HG03064 (cell line): ENCODE measurements at regions not wholly inside any gene's neighbourhood (a gene's known extent, or its start where the extent isn't known, plus 50 kb on each side); places are given as distances from the start of the nearest gene placed in this dataset.
"Not testable (repeated sequence)": the region's sequence is repeated elsewhere in the genome, so short reads cannot be mapped to it uniquely, and the experiment has no call there.

ENCODE experiments used
- ATAC-seq: cut with Tn5 transposase; IDR thresholded peaks from one replicate; pipeline ENCODE4 v1.9.1; 2021; ENCODE audit warnings: low read depth; ENCODE audit not compliant: unreplicated experiment

- no peak for ATAC-seq
These were observed 73.8 kb downstream of the C9orf50 start for GRCh38 chr9:129547063-129547462.

- ATAC-seq = not testable (repeated sequence)
These were observed 75.0 kb downstream of the C9orf50 start for GRCh38 chr9:129545876-129546275.

GRCh38 chr9:129544761-129545160 lies 76.1 kb downstream of the C9orf50 start:
- ATAC-seq = no peak

GRCh38 chr9:129542741-129543140 lies 78.2 kb downstream of the C9orf50 start:
- no peak for ATAC-seq

GRCh38 chr9:129541270-129541669 lies 79.6 kb downstream of the C9orf50 start:
- no peak for ATAC-seq

- no peak for ATAC-seq
These were observed 81.5 kb downstream of the C9orf50 start for GRCh38 chr9:129539446-129539845.

- ATAC-seq = not testable (repeated sequence)
These were observed 89.0 kb downstream of the C9orf50 start for GRCh38 chr9:129531860-129532402.

- not testable (repeated sequence) for ATAC-seq
These were observed 92.9 kb downstream of the C9orf50 start for GRCh38 chr9:129527955-129528354.

GRCh38 chr9:129525656-129526196 lies 95.2 kb downstream of the C9orf50 start:
- no peak for ATAC-seq

GRCh38 chr9:129524582-129525270 lies 96.2 kb downstream of the C9orf50 start:
- no peak for ATAC-seq

GRCh38 chr9:129523943-129524581 lies 96.8 kb downstream of the C9orf50 start:
- ATAC-seq = no peak

GRCh38 chr9:129522351-129522750 lies 98.5 kb downstream of the C9orf50 start:
- ATAC-seq = no peak

- ATAC-seq = no peak
These were observed 100.8 kb downstream of the C9orf50 start for GRCh38 chr9:129520082-129520481.

- ATAC-seq = no peak
These were observed 102.8 kb downstream of the C9orf50 start for GRCh38 chr9:129518074-129518473.

- ATAC-seq = no peak
These were observed 103.9 kb downstream of the C9orf50 start for GRCh38 chr9:129517006-129517405.

GRCh38 chr9:129514891-129515290 lies 106.0 kb downstream of the C9orf50 start:
- no peak for ATAC-seq

- no peak for ATAC-seq
These were observed 106.4 kb downstream of the C9orf50 start for GRCh38 chr9:129514497-129514867.

- no peak for ATAC-seq
These were observed 106.9 kb downstream of the C9orf50 start for GRCh38 chr9:129513856-129514496.

- ATAC-seq = no peak
These were observed 107.6 kb downstream of the C9orf50 start for GRCh38 chr9:129513282-129513681.

GRCh38 chr9:129511285-129511900 lies 109.5 kb downstream of the C9orf50 start:
- no peak for ATAC-seq

GRCh38 chr9:129509533-129509928 lies 111.4 kb downstream of the C9orf50 start:
- ATAC-seq = no peak
